ENCODE measurements at regions not wholly inside any gene's neighbourhood (a gene's known extent, or its start where the extent isn't known, plus 50 kb on each side); places are given as distances from the start of the nearest gene placed in this dataset.

GRCh38 chr5:164561933-164562872 lies 1056.8 kb downstream of the MAT2B start:
- no peak for DNase-seq (ENCODE audit: low read depth)

GRCh38 chr5:164563370-164563769 lies 1058.0 kb downstream of the MAT2B start:
- DNase-seq (ENCODE audit: low read depth): no peak

GRCh38 chr5:164573397-164573796 lies 1068.0 kb downstream of the MAT2B start:
- no peak for DNase-seq (ENCODE audit: low read depth)

- no peak for DNase-seq (ENCODE audit: low read depth)
These were observed 1071.8 kb downstream of the MAT2B start for GRCh38 chr5:164577201-164577600.

- DNase-seq (ENCODE audit: low read depth): no peak
These were observed 1072.3 kb downstream of the MAT2B start for GRCh38 chr5:164577742-164578141.

- no peak for DNase-seq (ENCODE audit: low read depth)
These were observed 1073.0 kb downstream of the MAT2B start for GRCh38 chr5:164578401-164578800.

- no peak for DNase-seq (ENCODE audit: low read depth)
These were observed 1073.5 kb downstream of the MAT2B start for GRCh38 chr5:164578911-164579310.

GRCh38 chr5:164580155-164580554 lies 1074.7 kb downstream of the MAT2B start:
- DNase-seq (ENCODE audit: low read depth): no peak

- no peak for DNase-seq (ENCODE audit: low read depth)
These were observed 1076.5 kb downstream of the MAT2B start for GRCh38 chr5:164581889-164582288.

- no peak for DNase-seq (ENCODE audit: low read depth)
These were observed 1088.6 kb downstream of the MAT2B start for GRCh38 chr5:164593982-164594381.

GRCh38 chr5:164597293-164597900 lies 1092.0 kb downstream of the MAT2B start:
- no peak for DNase-seq (ENCODE audit: low read depth)

- DNase-seq (ENCODE audit: low read depth): no peak
These were observed 1094.9 kb downstream of the MAT2B start for GRCh38 chr5:164600274-164600673.

GRCh38 chr5:164600929-164601535 lies 1095.6 kb downstream of the MAT2B start:
- DNase-seq (ENCODE audit: low read depth): no peak

- no peak for DNase-seq (ENCODE audit: low read depth)
These were observed 1103.1 kb downstream of the MAT2B start for GRCh38 chr5:164608507-164608906.

- DNase-seq (ENCODE audit: low read depth): no peak
These were observed 1105.0 kb downstream of the MAT2B start for GRCh38 chr5:164610374-164610773.

GRCh38 chr5:164614707-164615106 lies 1109.3 kb downstream of the MAT2B start:
- no peak for DNase-seq (ENCODE audit: low read depth)

- DNase-seq (ENCODE audit: low read depth): no peak
These were observed 1111.9 kb downstream of the MAT2B start for GRCh38 chr5:164617290-164617689.

- DNase-seq (ENCODE audit: low read depth): no peak
These were observed 1121.6 kb downstream of the MAT2B start for GRCh38 chr5:164627021-164627420.

- no peak for DNase-seq (ENCODE audit: low read depth)
These were observed 1131.0 kb downstream of the MAT2B start for GRCh38 chr5:164636456-164636855.

GRCh38 chr5:164637931-164638521 lies 1132.6 kb downstream of the MAT2B start:
- no peak for DNase-seq (ENCODE audit: low read depth)

- no peak for DNase-seq (ENCODE audit: low read depth)
These were observed 1143.8 kb downstream of the MAT2B start for GRCh38 chr5:164649266-164649665.

GRCh38 chr5:164650427-164650826 lies 1145.0 kb downstream of the MAT2B start:
- DNase-seq (ENCODE audit: low read depth): no peak

Measured in myocyte (in vitro differentiated cells).